ENCODE measurements at regions not wholly inside any gene's neighbourhood (a gene's known extent, or its start where the extent isn't known, plus 50 kb on each side); places are given as distances from the start of the nearest gene placed in this dataset.

GRCh38 chr20:50356525-50356885 lies 153.7 kb upstream of the PTPN1 start:
- TF ChIP-seq CTCF (IDR thresholded peaks at IDR 0.05; ENCODE audit: low read depth, low read length) = no peak
- no peak for TF ChIP-seq EZH2phosphoT487 (IDR thresholded peaks at IDR 0.05; ENCODE audit: low read depth)
